ENCODE measurements at regions not wholly inside any gene's neighbourhood (a gene's known extent, or its start where the extent isn't known, plus 50 kb on each side); places are given as distances from the start of the nearest gene placed in this dataset.

DNA sequence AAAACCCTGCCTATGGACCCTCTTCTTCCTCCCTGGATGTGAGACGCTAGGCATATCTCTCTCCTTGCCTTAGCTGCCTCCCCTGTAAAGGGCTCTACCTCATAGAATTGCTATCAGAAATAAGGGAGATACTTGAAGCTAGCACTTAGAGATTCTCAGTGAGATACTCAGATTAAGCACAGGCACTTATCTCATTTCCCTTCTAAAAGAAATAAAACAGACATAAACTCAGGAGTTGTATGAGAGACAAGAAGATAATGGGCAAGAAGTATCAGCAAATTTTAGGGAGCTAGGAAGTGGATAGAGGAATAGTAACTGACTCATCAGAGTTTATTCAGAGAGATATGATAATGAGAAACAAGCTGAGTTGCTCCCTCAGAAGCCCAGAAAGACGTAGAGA lies 131.0 kb downstream of the SP3 start:
- H3K27me3 ChIP-seq (ENCODE audit: control insufficient read depth, low read length) = no peaks in the 10 kb centered on the region; the same call in 1 of the 2 replicates
- no peak overlapping the region for H3K4me3 ChIP-seq (ENCODE audit: low read length)
- H3K79me2 ChIP-seq (ENCODE audit: control insufficient read depth, low read length) = no peaks in the 10 kb centered on the region
- TF ChIP-seq, protein P1, sequence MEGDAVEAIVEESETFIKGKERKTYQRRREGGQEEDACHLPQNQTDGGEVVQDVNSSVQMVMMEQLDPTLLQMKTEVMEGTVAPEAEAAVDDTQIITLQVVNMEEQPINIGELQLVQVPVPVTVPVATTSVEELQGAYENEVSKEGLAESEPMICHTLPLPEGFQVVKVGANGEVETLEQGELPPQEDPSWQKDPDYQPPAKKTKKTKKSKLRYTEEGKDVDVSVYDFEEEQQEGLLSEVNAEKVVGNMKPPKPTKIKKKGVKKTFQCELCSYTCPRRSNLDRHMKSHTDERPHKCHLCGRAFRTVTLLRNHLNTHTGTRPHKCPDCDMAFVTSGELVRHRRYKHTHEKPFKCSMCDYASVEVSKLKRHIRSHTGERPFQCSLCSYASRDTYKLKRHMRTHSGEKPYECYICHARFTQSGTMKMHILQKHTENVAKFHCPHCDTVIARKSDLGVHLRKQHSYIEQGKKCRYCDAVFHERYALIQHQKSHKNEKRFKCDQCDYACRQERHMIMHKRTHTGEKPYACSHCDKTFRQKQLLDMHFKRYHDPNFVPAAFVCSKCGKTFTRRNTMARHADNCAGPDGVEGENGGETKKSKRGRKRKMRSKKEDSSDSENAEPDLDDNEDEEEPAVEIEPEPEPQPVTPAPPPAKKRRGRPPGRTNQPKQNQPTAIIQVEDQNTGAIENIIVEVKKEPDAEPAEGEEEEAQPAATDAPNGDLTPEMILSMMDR (IDR thresholded peaks at IDR 0.05; ENCODE audit: low read depth, low read length, poor library complexity, severe bottlenecking) = no peak
- TF ChIP-seq EZH2phosphoT487 (IDR thresholded peaks at IDR 0.05; ENCODE audit: borderline replicate concordance, low read length) = no peak
- H4K20me1 ChIP-seq (ENCODE audit: control insufficient read depth, insufficient read depth, low read depth, low read length) = no peaks in the 10 kb centered on the region
- no peaks in the 10 kb centered on the region for H3F3A ChIP-seq (ENCODE audit: control insufficient read depth, insufficient read depth)
- H3K36me3 ChIP-seq (ENCODE audit: control insufficient read depth, low read length) = no peaks in the 10 kb centered on the region
- H3K9me3 ChIP-seq (ENCODE audit: control insufficient read depth, insufficient read depth, low read length) = no peaks in the 10 kb centered on the region
- H3K9me2 ChIP-seq (replicated peaks; ENCODE audit: control insufficient read depth, low read length) = no peaks in the 10 kb centered on the region
- no peak overlapping the region for H3K27ac ChIP-seq (ENCODE audit: low read depth, low read length)
- no peaks in the 10 kb centered on the region for H3K4me1 ChIP-seq (ENCODE audit: control insufficient read depth, low read length)
- no peak overlapping the region for H3K4me2 ChIP-seq (ENCODE audit: low read length)

DNA sequence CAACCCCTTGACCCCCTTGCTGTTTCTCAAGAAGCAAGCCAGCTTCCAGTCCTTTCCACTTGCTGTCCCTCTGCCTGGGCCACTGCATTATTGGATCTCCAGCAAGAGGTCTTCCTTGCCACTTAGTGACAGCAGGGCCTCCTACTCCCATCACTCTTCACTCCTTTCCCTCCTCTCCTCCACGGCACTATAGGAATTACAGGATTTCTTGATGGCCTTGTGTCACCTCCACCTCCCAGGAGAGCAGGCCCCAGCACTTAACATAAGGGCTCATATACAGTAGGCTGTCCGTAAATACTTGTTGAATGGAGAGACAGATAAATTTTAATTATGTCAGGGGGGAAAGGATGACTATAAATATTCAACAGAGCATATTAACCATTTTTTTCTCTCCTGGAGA lies 129.4 kb downstream of the SP3 start:
- Histone ChIP-seq H4K20me1 (ENCODE audit: control insufficient read depth, insufficient read depth, low read depth, low read length) (no peaks in the 10 kb centered on the region), H3K36me3 (ENCODE audit: control insufficient read depth, low read length) (no peaks in the 10 kb centered on the region), H3K27ac (ENCODE audit: low read depth, low read length) (no peak overlapping the region), H3K9me3 (ENCODE audit: control insufficient read depth, insufficient read depth, low read length) (no peaks in the 10 kb centered on the region), H3K27me3 (ENCODE audit: control insufficient read depth, low read length) (no peaks in the 10 kb centered on the region; the same call in 1 of the 2 replicates), H3K4me1 (ENCODE audit: control insufficient read depth, low read length) (no peaks in the 10 kb centered on the region), H3K4me2 (ENCODE audit: low read length) (no peak overlapping the region), H3F3A (ENCODE audit: control insufficient read depth, insufficient read depth) (no peaks in the 10 kb centered on the region), H3K9me2 (replicated peaks; ENCODE audit: control insufficient read depth, low read length) (no peaks in the 10 kb centered on the region), H3K79me2 (ENCODE audit: control insufficient read depth, low read length) (no peaks in the 10 kb centered on the region), H3K4me3 (ENCODE audit: low read length) (no peak overlapping the region)
- TF ChIP-seq, protein P1 (IDR thresholded peaks at IDR 0.05; ENCODE audit: low read depth, low read length, poor library complexity, severe bottlenecking) = no peak
- no peak for TF ChIP-seq EZH2phosphoT487 (IDR thresholded peaks at IDR 0.05; ENCODE audit: borderline replicate concordance, low read length)

DNA sequence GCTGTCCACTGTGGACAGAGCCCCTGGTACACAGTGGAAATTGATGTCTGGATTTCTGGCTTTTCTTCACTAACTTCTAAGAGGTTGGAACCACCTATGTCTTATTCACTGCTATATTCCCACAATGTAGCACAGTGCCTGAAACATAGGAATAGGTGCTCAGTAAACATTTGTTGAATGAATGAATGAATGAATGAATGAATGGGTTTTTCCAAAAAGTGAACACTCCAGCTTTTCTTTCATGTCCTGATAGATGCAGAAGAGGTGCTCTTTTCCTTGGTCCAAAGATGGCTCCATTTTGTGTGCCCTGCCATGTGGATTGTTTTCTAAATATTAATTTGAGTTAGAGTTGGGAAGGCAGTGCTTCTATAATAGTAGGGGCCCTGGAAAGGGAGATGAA lies 124.1 kb downstream of the SP3 start:
- no peak for TF ChIP-seq EZH2phosphoT487 (IDR thresholded peaks at IDR 0.05; ENCODE audit: borderline replicate concordance, low read length)
- TF ChIP-seq, protein P1 (IDR thresholded peaks at IDR 0.05; ENCODE audit: low read depth, low read length, poor library complexity, severe bottlenecking) = no peak
- no peak overlapping the region for H3K27ac ChIP-seq (ENCODE audit: low read depth, low read length)
- no peaks in the 10 kb centered on the region for H3K9me3 ChIP-seq (ENCODE audit: control insufficient read depth, insufficient read depth, low read length)
- H4K20me1 ChIP-seq (ENCODE audit: control insufficient read depth, insufficient read depth, low read depth, low read length) = no peaks in the 10 kb centered on the region
- H3K4me3 ChIP-seq (ENCODE audit: low read length) = no peak overlapping the region
- H3K36me3 ChIP-seq (ENCODE audit: control insufficient read depth, low read length) = no peaks in the 10 kb centered on the region
- H3K4me1 ChIP-seq (ENCODE audit: control insufficient read depth, low read length) = no peaks in the 10 kb centered on the region
- H3K4me2 ChIP-seq (ENCODE audit: low read length) = no peak overlapping the region
- no peaks in the 10 kb centered on the region for H3K79me2 ChIP-seq (ENCODE audit: control insufficient read depth, low read length)
- H3K27me3 ChIP-seq (ENCODE audit: control insufficient read depth, low read length) = peaks cover 13% of the 10 kb centered on the region
- H3K9me2 ChIP-seq (replicated peaks; ENCODE audit: control insufficient read depth, low read length) = no peaks in the 10 kb centered on the region
- H3F3A ChIP-seq (ENCODE audit: control insufficient read depth, insufficient read depth) = no peaks in the 10 kb centered on the region

DNA sequence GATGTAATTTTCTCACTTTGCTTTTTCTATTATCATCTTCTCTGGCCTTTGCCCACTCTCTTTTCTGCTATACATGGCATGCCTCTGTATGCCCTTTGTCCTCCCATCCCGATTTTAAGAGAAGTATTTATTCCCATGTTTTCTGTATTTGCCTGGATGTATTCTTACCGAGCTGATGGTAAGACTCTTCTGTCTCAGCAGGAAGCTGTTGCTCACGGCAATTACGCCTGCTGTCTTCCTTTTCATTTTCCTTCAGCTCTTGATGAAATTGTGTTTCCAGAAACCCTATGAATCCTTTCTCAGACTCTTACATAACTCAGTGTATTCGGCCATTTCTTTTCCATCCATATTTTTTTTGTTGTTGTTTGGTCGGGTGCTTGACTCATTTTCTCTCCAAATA lies 121.6 kb downstream of the SP3 start:
- Histone ChIP-seq H3K4me1 (ENCODE audit: control insufficient read depth, low read length) (no peaks in the 10 kb centered on the region), H3K36me3 (ENCODE audit: control insufficient read depth, low read length) (no peaks in the 10 kb centered on the region), H3K27ac (ENCODE audit: low read depth, low read length) (no peak overlapping the region), H3K27me3 (ENCODE audit: control insufficient read depth, low read length) (peaks cover 13% of the 10 kb centered on the region), H3K9me2 (replicated peaks; ENCODE audit: control insufficient read depth, low read length) (no peaks in the 10 kb centered on the region), H3K4me2 (ENCODE audit: low read length) (no peak overlapping the region), H3K79me2 (ENCODE audit: control insufficient read depth, low read length) (no peaks in the 10 kb centered on the region), H4K20me1 (ENCODE audit: control insufficient read depth, insufficient read depth, low read depth, low read length) (no peaks in the 10 kb centered on the region), H3F3A (ENCODE audit: control insufficient read depth, insufficient read depth) (no peaks in the 10 kb centered on the region), H3K9me3 (ENCODE audit: control insufficient read depth, insufficient read depth, low read length) (no peaks in the 10 kb centered on the region), H3K4me3 (ENCODE audit: low read length) (no peak overlapping the region)
- TF ChIP-seq, protein P1 (IDR thresholded peaks at IDR 0.05; ENCODE audit: low read depth, low read length, poor library complexity, severe bottlenecking) = no peak
- no peak for TF ChIP-seq EZH2phosphoT487 (IDR thresholded peaks at IDR 0.05; ENCODE audit: borderline replicate concordance, low read length)
